HG03095 (cell line): ENCODE measurements at regions not wholly inside any gene's neighbourhood (a gene's known extent, or its start where the extent isn't known, plus 50 kb on each side); places are given as distances from the start of the nearest gene placed in this dataset.

Experiments
- ATAC-seq: cut with Tn5 transposase; IDR thresholded peaks from one replicate; pipeline ENCODE4 v1.9.1; 2021; ENCODE audit warnings: moderate library complexity; ENCODE audit not compliant: unreplicated experiment

DNA sequence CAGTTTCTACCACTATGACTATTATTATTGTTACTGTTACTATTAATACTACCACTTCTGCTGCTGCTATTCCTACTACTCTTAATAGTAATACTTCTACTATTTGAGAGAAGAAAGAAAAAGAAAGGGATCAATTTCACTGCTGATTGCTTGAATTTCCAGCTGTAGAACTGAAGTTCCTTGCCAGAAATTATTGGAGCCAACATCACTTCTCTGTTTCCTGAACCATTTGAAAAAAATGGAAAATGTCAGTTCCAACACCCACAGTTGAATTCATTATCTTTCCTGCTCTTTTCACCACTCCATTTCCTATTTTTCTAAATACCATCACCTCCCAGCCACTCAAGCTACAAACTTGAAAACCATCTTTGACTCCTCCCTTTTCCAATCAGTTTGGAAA, 54.1 kb upstream of the PIK3C2G start:
- no peak for ATAC-seq

DNA sequence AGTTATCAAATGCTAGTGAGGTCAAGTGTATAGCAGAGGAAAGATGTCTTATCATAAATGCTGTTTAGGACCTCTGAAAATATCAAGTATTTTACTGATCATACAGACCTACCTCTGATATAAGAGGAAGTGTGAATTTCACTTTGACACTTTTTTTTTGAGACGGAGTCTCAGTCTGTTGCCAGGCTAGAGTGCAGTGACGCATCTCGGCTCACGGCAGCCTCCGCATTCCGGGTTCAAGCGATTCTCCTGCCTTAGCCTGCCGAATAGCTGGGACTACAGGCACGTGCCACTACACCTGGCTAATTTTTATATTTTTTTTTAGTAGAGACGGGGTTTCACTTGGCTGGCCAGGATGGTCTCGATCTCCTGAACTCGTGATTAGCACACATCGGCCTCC, 55.1 kb upstream of the PIK3C2G start:
- ATAC-seq, result no peak

DNA sequence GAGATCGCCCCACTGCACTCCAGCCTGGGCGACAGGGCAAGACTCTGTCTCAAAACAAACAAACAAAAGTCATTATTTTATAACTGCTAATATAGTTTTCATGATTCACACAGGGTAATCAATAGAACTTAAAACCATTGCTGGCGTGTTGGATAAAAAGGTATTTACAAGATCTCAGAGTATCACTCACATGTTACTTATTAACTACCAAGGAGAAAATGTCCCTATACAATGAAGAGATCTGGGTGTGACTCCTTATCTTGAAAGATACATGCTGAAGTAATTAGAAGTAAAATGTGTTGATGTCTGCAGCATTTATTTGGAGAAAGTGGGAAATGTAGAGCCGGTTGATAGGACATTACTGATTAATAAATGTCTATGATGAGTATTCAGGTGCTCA, 57.3 kb upstream of the PIK3C2G start:
- ATAC-seq, result no peak

DNA sequence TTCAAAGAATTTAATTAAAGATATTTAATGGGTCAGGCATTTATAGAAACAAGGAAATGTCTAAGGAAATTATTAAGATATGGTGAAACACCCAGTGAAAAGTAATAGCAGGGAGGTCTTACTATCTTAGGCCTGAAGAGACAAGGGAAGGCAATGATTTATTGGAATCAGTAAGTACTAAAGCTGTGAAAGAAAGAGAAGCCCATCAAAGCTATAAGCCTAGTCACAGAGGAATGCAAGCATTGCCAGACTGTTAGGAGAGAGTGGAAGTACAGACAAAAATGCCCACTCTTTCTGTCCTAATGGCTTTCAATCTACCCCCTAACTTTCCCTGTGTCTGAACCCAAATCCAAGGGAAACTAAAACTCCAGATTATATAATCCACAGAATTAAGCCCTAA, 69.2 kb upstream of the PIK3C2G start:
- no peak for ATAC-seq

DNA sequence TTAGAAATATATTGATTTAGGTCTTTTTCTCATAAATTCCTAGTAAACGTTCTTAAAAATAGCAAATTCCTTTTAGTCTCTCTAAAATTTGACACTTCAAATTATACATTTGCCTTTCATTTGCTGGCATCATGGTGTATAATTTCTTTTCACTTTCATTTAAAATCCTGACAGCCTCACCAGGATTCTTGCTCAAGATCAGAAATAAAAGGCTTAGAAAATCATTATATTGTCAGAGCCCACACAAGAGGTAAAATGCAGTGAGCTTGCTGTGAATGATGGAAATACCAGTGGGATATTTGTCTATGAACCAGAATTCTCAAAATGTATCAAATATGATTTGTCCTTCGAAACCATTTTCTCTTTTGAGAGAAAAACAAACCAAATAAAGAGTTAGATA, 78.2 kb upstream of the PIK3C2G start:
- no peak for ATAC-seq

DNA sequence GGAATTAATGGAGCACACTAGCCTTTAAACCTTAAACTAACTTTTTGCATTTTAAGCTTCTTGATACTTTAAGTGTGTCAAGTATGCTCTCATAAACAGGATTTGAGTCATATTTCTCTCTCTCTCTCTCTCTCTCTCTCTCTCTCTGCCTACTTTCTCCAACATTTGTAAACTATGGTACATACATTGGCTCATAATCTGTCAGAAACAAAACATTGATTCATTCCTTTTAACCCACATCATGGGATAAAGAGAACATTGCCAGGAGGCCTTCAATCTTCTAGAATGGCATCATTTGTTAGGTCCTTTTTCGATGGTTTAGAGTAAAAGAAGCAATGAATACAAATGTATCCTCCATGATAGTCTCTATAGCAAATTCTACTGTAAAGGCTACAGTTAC, 81.6 kb upstream of the RERGL start:
- ATAC-seq, result no peak

DNA sequence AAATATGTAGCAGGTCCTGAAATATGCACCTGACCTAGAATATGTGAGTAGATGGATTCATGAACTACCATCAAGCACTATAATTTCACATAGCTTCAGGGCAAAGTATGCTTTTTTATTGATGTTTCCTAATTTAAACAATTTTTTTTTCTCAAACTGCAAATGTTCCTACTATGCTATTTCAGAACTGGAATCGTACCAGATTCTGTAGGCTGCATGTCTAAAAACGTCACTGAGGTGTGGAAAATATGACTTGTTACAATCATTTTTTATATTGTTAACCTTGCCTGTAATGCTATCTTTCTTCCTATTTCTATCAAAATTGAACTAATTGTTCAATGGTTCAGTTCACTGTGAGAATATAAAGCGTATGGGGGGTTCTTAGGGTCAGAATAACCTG, 78.0 kb upstream of the RERGL start:
- ATAC-seq, result no peak

DNA sequence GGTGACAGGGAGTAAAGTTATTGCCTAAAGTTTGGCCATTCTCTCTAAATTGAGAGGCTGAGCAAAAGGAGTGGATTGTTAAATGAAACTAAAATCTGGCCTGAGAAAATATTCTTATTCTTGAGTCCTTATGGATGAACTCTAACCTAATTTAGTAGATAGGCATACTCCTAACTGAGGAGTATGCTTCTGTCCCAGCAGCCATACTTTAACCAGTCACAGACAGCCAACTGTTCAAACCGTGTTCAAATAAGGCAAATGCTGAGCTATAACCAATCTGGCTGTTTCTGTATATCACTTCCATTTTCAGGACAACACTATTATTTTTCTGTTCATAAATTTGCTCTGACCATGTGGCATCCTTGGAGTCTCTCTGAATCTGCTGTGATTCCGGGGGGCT, 75.9 kb upstream of the RERGL start:
- ATAC-seq, result peak; percentile 33

DNA sequence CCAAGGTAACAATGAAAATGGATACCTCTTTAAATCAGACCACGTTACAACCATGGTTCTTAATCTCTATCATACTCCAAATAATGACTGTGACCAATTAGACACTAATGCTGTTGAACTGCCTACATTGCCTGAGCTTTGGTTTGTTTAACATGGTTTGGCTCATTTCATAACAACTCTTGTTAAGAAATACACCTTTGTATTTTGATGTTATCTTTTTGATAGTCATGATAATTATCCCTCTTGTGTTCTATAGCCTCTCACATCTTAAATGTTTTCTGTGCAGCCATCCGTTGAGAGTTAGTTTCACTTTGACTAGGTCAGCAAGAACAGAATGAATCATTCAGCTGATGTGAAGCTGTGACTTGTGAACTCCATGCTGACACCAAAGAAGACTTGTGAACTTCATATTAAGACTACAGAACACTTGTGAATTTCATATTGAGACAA, 75.5 kb upstream of the RERGL start:
- peak; percentile 99 for ATAC-seq

DNA sequence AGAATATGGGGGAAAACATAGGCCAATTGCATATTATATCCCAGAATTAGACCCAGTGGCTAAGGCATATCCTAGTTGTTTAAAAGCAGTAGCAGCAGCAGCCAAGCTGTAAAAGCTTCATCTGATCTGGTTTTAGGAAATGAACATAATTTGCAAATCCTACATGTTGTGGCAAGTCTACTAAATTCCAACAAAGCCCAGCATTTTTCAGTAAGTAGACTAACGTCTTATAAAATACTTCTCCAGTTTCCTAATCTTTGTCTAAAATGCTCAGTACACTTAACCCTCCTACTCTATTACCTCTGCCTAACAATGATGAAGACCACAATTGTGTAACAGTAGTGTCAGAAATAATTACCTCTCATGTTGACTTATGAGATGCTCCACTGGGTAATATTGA, 70.9 kb upstream of the RERGL start:
- ATAC-seq, result no peak

DNA sequence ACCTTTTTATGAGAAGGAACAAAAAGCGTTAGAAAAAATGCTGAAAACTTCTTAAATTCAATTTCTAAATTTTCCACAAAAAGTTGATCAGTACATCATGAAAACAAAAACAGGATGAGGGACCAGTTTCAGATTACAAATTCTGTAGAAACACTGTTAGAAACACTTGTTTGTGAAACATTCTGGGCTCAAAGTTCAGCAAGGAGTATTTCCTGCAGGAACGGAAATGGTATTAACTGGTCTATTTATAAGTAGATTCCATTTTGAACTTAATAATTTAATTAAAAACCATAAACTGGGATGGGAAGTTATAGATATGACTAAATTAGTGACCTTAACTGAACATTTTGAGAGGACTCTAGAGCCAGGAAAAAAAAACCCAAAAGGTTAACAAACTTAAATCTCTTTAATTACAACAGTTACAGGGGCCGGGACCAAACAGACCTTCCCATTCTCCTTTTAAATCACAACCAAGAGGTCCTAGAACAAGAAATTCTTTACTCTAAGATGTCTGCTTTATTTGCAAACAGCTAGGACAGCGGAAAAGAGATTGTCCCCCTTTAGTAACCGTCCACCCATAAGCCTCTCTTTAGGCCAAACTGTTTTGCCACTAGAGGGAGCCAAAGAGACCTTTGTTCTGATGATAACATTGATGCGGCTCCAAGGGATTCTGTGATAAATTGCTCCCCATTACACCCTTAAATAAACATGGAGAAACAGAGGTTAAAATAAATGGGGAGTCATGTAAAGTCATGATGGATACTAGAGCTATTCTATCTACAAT, 69.0 kb upstream of the RERGL start:
- no peak for ATAC-seq

DNA sequence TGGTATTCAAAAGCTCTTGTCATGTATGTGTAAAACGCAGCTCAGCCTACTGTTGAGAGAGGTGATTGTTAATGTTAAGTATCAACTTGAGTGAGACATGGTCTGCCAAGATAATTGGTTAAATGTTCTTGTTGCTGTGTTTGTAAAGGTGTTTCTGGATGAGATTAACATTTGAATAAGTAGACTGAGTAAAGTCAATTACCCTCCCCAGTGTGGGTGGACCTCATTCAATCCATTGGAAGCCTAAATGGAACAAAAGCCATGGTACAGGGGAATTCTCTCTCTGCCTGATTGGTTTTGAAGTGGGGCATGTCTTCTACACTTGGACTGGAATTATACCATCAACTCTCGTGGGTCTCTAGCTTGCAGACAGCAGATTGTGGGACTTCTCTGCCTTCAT, 63.8 kb upstream of the RERGL start:
- ATAC-seq, result no peak

DNA sequence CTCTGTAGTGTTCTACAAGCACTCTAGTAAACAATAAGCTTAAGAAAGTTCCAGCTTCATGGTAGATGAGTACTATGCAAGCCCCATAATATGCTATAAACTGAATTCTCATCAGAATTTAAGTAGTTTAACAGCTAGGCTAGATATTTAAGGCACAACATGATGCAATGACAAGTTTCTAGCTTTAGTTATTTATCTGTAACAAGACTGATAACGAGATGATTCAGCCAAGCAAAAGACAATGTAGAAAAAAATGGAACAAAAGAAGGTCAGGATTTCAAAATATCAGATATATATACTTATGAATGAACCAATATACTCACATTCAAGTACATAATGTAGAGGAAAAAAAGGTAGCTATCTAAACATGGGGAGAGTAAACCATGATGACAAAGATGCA, 61.0 kb upstream of the RERGL start:
- ATAC-seq, result no peak

DNA sequence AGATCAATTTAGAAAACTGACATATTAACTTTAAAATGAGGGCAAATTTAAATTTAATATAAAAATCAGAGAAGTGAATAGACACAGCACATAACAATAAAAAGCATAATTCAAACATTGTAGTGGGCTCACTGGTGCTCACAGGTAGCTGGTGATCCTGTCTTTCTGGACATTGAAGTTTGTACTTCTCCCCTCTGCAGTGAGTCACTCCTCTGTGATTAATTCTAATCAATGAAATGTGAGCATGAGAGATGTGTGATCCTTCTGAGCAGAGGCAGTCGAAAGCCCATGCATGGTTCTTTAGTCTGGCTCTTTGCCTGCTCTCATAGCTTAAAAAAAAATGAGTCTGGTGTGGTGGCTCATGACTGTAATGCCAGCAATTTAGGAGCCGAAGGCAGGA, 59.0 kb upstream of the RERGL start:
- no peak for ATAC-seq

DNA sequence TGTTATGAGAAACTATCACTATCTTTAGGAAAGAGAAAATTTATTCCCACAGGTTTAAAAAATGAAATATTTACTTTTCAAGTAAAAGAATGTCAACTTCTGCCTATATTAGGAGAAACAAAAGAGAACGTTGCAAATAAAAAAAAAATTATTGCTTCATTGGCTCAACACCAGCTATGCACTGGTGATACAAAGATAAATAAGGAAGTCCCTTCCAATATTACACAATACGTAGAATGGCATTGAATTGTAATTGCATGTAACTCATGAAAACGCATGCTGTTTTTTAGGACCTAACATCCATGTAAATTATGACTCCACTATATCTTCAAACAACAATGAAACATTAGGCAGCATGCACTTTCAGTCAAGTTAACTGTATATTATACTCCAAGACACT, 56.4 kb upstream of the RERGL start:
- ATAC-seq, result no peak

DNA sequence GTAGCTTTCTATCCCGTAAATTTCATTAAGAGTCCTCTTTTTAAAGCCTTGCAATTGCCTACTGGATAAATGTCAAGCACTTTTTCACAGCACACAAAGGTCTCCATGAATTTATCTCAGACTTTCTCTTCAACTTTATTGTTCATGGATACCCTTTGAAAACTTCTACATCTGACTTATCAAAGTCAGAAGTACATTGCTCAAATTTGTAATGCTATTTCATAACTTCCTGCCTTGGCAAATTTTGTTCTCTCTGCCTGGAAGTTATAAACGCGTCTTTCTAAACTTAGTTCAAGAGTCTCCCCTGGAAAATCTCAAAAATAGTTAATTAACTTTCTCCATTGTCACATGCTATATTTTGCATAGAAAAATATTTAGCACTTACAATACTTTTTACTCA, 55.9 kb upstream of the RERGL start:
- no peak for ATAC-seq

DNA sequence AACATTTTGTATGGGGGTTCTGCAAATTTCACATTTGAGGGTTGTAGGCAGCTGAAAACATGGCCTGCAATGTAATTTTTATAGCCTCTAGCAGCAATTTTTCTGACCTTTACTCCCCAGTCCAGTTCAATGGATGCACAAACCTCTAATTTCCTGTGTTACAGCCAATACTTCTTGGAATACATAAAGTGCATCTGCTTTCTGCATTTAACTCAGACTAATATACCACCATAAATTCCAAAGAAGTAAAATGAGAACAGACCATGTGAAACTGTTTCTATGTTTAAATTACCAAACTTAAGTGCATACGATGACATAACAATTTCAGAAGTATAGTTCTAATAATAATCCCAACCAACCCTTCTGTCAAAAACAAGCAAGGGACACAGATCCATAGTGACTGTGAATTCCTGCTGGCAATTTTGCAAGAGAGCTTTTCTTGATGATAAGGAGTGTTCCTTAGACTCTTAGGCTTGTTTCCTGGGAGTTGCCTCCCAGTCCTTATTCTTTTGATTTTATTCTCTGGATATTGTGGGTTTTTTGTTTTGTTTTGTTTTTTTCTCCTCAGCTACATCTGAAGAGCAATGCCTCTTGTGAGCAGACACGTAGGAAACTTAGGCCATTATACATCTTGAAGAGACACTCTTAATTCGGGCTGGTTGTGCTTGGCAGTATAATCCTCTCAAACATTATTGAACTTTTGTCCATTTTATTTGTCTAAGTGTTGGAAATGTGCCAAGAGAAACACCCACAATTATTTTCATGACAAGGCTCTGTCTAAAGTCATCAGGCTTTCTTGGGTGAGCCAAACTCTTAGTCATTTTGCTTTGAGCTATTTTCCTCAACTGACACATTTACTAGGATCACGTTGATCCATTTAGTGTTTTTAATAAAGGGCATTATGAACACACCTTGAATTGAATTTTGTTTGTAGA, 51.3 kb upstream of the RERGL start:
- no peak for ATAC-seq

DNA sequence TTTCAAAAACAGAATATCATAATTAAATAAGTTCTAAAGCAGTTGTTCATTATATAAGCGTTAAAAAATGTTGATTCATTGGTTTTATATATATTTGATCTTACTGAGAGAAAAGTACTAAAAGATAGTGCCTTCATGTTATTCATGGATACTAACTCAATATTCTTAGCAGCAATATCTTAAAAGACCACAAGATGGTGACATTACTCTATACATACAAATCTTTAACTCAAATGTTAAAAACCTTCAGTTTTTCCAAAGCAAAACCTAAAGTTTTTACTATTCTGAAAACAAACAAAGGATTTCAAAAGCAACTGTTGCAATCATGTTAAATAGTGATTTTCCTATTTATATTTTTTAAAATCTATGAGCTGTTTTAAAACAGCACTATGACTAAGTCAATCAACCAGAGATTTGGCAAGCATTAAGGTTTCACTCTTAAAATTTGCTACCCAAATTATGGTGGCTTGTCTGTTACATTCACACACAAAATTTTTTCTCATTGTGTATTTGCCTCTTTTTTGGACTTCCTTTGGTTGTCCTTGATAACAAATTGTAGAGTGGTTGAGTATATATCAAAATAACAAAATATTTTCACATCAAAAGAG, 50.1 kb upstream of the RERGL start:
- no peak for ATAC-seq
